ENCODE measurements at regions not wholly inside any gene's neighbourhood (a gene's known extent, or its start where the extent isn't known, plus 50 kb on each side); places are given as distances from the start of the nearest gene placed in this dataset.

- TF ChIP-seq, protein P1, sequence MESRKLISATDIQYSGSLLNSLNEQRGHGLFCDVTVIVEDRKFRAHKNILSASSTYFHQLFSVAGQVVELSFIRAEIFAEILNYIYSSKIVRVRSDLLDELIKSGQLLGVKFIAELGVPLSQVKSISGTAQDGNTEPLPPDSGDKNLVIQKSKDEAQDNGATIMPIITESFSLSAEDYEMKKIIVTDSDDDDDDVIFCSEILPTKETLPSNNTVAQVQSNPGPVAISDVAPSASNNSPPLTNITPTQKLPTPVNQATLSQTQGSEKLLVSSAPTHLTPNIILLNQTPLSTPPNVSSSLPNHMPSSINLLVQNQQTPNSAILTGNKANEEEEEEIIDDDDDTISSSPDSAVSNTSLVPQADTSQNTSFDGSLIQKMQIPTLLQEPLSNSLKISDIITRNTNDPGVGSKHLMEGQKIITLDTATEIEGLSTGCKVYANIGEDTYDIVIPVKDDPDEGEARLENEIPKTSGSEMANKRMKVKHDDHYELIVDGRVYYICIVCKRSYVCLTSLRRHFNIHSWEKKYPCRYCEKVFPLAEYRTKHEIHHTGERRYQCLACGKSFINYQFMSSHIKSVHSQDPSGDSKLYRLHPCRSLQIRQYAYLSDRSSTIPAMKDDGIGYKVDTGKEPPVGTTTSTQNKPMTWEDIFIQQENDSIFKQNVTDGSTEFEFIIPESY (IDR thresholded peaks at IDR 0.05; ENCODE audit: extremely low read depth, insufficient replicate concordance, low read length), result no peak
Measured at GRCh38 chr4:181618896-181619295, 624.3 kb upstream of the TENM3 start (continued).

DNA sequence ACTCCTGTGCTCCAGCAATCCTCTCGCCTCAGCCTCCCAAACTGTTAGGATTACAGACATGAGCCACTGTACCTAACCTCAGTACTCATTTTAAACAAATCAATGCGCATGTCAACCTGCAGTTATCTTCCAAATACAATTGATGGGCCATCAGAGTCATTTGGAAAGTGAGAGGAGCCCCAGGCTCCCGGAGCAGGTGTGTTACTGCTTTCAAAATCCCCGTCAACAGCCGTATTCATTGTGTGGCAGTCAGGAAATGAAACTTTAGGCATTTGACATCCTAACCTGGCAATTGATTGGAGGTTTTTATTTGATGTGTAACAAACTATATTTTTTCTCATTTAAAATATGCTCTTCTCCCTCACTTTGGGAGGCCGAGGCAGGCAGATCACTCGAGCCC, 623.6 kb upstream of the TENM3 start:
- CTCF ChIA-PET, result no interaction called here
- TF ChIP-seq SRF (IDR thresholded peaks at IDR 0.05; ENCODE audit: low read depth) (no peak), CEBPB (IDR thresholded peaks at IDR 0.05; ENCODE audit: low read depth) (no peak), RAD21 (IDR thresholded peaks at IDR 0.05; ENCODE audit: low read depth) (no peak), SIN3A (IDR thresholded peaks at IDR 0.05; ENCODE audit: low read depth) (no peak), ZNF274 (IDR thresholded peaks at IDR 0.05; ENCODE audit: low read depth, low read length) (no peak), TCF7L2 (IDR thresholded peaks at IDR 0.05; ENCODE audit: borderline replicate concordance, extremely low read depth, insufficient read depth, insufficient read length) (no peak), ZFX (IDR thresholded peaks at IDR 0.05) (no peak)
- TF ChIP-seq, protein P1 (IDR thresholded peaks at IDR 0.05; ENCODE audit: extremely low read depth, insufficient replicate concordance, low read length), result no peak
- intact Hi-C loops (cut with micrococcal nuclease), result no loop called here
- Histone ChIP-seq H3K9me2 (ENCODE audit: insufficient read depth) (no peaks in the 10 kb centered on the region), H3K79me2 (ENCODE audit: insufficient read depth, low read length) (no peaks in the 10 kb centered on the region), H4K20me1 (ENCODE audit: insufficient read depth) (no peaks in the 10 kb centered on the region), H3K4me2 (ENCODE audit: low read length) (no peak overlapping the region), H3K4me3 (replicated peaks in 1 of 2; ENCODE audit: low read depth in 1 of 2, low read length in 2 of 2) (no peak overlapping the region), H3K9me3 (ENCODE audit: control insufficient read depth in 1 of 2, insufficient read depth in 1 of 2, low read depth in 1 of 2, low read length in 2 of 2) (no peaks in the 10 kb centered on the region), H3K4me1 (ENCODE audit: control insufficient read depth in 1 of 2, insufficient read depth in 2 of 2, low read length in 2 of 2) (no peaks in the 10 kb centered on the region), H3K27me3 (ENCODE audit: insufficient read depth, low read length) (0 out of 2 replicates have a peak, but pooled peaks cover 2% of the 10 kb centered on the region), H3K9ac (ENCODE audit: low read length) (no peak overlapping the region), H2AFZ (ENCODE audit: low read depth, low read length, poor library complexity, severe bottlenecking) (no peak overlapping the region), H3K27ac (ENCODE audit: low read depth, low read length) (no peak overlapping the region), H3K36me3 (ENCODE audit: control insufficient read depth in 1 of 2, insufficient read depth in 2 of 2, low read length in 2 of 2) (no peaks in the 10 kb centered on the region)
- no peak for DNase-seq (ENCODE audit: low read depth, low spot score)
- no peak for ATAC-seq
- BruUV-seq (replicated peaks), result no TSS peak
- POLR2A ChIA-PET, result no interaction called here
- RAD21 ChIA-PET (ENCODE audit: low non-redundant PET in 1 of 2, low total read pairs in 2 of 2, uncharacterized antibody in 2 of 2, unreplicated experiment in 2 of 2), result no interaction called here

Data from HCT116 (cell line).